GM04503 (cell line): ENCODE measurements at regions not wholly inside any gene's neighbourhood (a gene's known extent, or its start where the extent isn't known, plus 50 kb on each side); places are given as distances from the start of the nearest gene placed in this dataset.

Experiments used
- DNase-seq: peaks from one replicate; pipeline ENCODE4 v3.0.0-alpha.2; 2012; ENCODE audit warnings: low read depth

GRCh38 chr2:18465979-18466378 lies 94.5 kb downstream of the RDH14 start:
- DNase-seq, result no peak

- no peak for DNase-seq
These were observed 95.5 kb downstream of the RDH14 start for GRCh38 chr2:18464913-18465312.

GRCh38 chr2:18456026-18456425 lies 104.4 kb downstream of the RDH14 start:
- DNase-seq, result no peak

- DNase-seq, result peak; percentile 84
These were observed 105.1 kb downstream of the RDH14 start for GRCh38 chr2:18455236-18455862.

GRCh38 chr2:18454692-18455235 lies 105.7 kb downstream of the RDH14 start:
- no peak for DNase-seq

- no peak for DNase-seq
These were observed 113.7 kb downstream of the RDH14 start for GRCh38 chr2:18446715-18447114.

GRCh38 chr2:18445433-18446320 lies 114.8 kb downstream of the RDH14 start:
- no peak for DNase-seq

GRCh38 chr2:18444806-18445205 lies 115.6 kb downstream of the RDH14 start:
- no peak for DNase-seq

GRCh38 chr2:18441583-18441982 lies 118.9 kb downstream of the RDH14 start:
- DNase-seq, result no peak

- no peak for DNase-seq
These were observed 119.7 kb downstream of the RDH14 start for GRCh38 chr2:18440777-18441176.

GRCh38 chr2:18440141-18440661 lies 120.3 kb downstream of the RDH14 start:
- peak; percentile 69 for DNase-seq

GRCh38 chr2:18439716-18440115 lies 120.7 kb downstream of the RDH14 start:
- DNase-seq, result no peak

- DNase-seq, result no peak
These were observed 122.5 kb downstream of the RDH14 start for GRCh38 chr2:18437909-18438308.

GRCh38 chr2:18436503-18437005 lies 123.9 kb downstream of the RDH14 start:
- no peak for DNase-seq

- no peak for DNase-seq
These were observed 124.9 kb downstream of the RDH14 start for GRCh38 chr2:18435426-18436037.

- no peak for DNase-seq
These were observed 126.6 kb downstream of the RDH14 start for GRCh38 chr2:18433872-18434271.

GRCh38 chr2:18432999-18433398 lies 127.5 kb downstream of the RDH14 start:
- no peak for DNase-seq

GRCh38 chr2:18430996-18431748 lies 129.3 kb downstream of the RDH14 start:
- DNase-seq, result no peak

GRCh38 chr2:18428516-18428915 lies 131.9 kb downstream of the RDH14 start:
- no peak for DNase-seq

- no peak for DNase-seq
These were observed 132.7 kb downstream of the RDH14 start for GRCh38 chr2:18427762-18428161.

GRCh38 chr2:18426174-18426573 lies 134.3 kb downstream of the RDH14 start:
- no peak for DNase-seq
